ENCODE measurements at regions not wholly inside any gene's neighbourhood (a gene's known extent, or its start where the extent isn't known, plus 50 kb on each side); places are given as distances from the start of the nearest gene placed in this dataset.

GRCh38 chr13:85543144-85543543 lies 256.1 kb downstream of the SLITRK6 start:
- DNase-seq (ENCODE audit: low read depth, low spot score) = no peak

GRCh38 chr13:85541476-85541875 lies 257.7 kb downstream of the SLITRK6 start:
- DNase-seq (ENCODE audit: low read depth, low spot score) = no peak

- DNase-seq (ENCODE audit: low read depth, low spot score) = no peak
Measured at GRCh38 chr13:85538957-85539356, 260.3 kb downstream of the SLITRK6 start.

- DNase-seq (ENCODE audit: low read depth, low spot score) = no peak
Measured at GRCh38 chr13:85537601-85538000, 261.6 kb downstream of the SLITRK6 start.

DNA sequence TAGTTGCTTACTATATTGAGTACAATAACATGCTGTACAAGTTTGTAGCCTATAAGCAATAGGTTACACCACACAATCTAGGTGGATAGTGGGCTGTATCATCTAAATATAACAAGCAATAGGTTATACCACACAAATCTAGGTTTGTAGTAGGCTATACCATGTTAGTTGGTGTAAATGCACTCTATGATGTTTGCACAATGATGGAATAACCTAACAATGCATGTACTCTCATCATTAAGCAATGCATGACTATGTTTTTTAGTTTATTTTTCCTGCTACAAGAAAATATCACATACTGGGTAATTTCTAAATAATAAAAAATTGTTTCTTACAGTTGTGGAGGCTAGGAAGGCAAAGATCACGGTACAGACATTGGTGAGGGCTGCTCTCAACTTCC lies 262.5 kb downstream of the SLITRK6 start:
- no peak for DNase-seq (ENCODE audit: low read depth, low spot score)

GRCh38 chr13:85535316-85536084 lies 263.7 kb downstream of the SLITRK6 start:
- DNase-seq (ENCODE audit: low read depth, low spot score) = no peak

DNA sequence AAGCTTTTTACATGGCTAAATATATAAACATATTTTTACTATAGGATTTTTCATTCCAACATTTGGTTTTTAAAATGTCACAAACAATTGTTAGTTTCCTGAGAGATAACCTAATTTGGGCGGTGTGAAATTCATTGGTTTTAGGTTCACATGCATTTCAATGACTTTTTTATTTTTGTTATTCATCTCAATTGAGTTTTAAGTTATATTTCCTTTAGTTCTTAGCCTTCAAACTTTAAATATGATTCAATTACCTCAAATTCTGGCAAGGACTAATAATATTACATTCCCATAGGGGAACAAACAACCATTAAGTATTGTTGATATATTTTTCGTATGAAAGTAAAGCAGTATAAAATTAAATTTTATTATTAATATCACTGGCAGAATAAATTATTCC lies 265.3 kb downstream of the SLITRK6 start:
- DNase-seq (ENCODE audit: low read depth, low spot score) = no peak

- peak; percentile 41 for DNase-seq (ENCODE audit: low read depth, low spot score)
Measured at GRCh38 chr13:85529218-85529594, 270.0 kb downstream of the SLITRK6 start.

GRCh38 chr13:85528491-85529217 lies 270.6 kb downstream of the SLITRK6 start:
- DNase-seq (ENCODE audit: low read depth, low spot score) = peak; percentile 80

GRCh38 chr13:85527316-85527715 lies 271.9 kb downstream of the SLITRK6 start:
- no peak for DNase-seq (ENCODE audit: low read depth, low spot score)

DNA sequence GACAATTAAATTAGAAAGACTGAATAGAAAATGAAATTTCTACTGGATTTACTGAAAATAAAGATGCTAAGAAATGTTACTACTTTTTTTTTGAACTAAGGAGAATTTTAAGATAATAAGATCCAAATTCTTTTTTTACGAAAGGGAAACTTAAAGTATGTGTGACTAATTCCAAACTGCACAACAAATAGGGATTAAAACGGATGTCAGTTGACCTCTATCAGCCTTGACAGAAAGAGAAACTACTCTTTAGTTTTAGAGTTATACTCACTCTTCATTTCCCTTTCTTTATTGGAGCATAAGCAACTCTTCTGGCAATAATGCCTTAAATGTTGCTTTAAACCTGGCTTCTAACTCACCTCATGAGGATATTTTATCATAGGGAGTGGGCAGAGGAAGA lies 273.8 kb downstream of the SLITRK6 start:
- no peak for DNase-seq (ENCODE audit: low read depth, low spot score)

DNA sequence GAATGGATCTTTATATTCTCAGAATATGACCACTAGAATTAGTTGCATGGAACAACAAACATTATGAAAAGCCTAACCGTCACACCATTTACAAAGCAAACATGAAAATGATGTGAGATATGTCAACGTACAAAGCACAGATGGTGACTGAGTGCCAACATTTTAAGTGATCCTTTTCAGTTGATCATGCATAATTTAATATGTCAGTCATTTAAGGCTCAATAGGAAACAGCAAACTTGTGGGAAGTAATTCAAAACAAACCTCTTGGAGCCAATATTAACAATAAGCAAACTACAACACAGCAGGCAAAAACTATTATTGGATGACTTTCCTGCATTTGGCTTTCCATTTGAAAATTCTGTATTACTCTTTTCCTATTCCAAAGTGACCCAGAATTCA lies 277.6 kb downstream of the SLITRK6 start:
- DNase-seq (ENCODE audit: low read depth, low spot score) = no peak

DNA sequence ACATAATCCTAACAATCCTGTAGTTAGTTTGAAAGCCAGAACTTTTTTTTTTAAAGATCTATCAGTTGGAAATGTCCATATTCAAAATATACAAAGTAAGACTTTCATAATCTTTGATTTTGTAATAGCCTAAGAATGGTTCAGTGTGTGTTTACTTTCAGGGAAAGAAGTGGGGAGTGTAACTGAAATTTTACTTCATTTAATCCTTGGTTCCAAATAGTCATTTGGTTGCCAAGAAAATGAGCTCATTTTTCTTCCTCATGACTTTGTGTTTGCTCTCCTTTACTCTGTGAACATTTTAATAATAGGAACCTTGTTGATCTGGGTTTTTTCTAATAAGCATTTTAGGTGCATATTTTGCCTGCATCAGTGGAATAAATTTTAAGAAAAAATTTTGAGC lies 278.8 kb downstream of the SLITRK6 start:
- no peak for DNase-seq (ENCODE audit: low read depth, low spot score)

GRCh38 chr13:85519363-85519762 lies 279.9 kb downstream of the SLITRK6 start:
- no peak for DNase-seq (ENCODE audit: low read depth, low spot score)

GRCh38 chr13:85512421-85512820 lies 286.8 kb downstream of the SLITRK6 start:
- no peak for DNase-seq (ENCODE audit: low read depth, low spot score)

DNA sequence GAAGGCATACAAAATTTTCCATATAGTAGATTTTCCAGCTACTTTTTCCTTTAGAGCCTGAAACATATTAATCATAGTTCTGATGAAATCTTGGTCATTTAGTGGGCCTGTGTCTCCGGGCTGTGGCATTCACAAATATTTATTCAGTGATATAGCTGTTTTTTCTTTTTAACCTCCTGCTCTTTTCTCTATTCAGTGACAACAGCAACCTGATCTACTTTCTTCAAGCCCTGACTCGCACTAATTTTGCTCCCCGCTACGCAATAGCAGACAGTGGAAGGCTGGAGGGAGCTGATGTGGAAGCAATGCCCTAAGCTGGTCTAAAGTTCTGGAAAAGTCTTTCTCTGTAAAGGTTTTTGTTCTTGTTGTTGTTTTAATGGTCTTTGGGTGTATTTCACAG lies 289.7 kb downstream of the SLITRK6 start:
- no peak for DNase-seq (ENCODE audit: low read depth, low spot score)

- DNase-seq (ENCODE audit: low read depth, low spot score) = no peak
Measured at GRCh38 chr13:85508683-85509329, 290.4 kb downstream of the SLITRK6 start.

DNA sequence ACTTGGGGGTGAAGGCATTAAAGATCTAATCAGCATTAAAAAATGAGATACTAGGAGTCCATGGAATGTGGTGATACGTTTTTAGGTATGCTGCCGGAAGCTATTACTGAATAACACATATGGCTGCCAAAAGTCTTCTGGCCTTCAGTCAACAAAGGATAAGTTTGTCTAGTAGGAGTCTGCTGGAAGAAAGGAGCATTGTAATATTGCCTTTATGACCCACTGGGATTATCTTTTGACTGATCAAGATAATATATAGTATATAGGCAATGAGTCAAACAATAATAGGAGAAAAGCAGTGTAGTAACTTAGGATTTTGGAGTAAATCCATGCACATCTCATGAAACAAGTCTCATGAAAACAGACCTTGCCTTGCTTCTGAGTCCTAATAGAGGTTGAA lies 295.4 kb downstream of the SLITRK6 start:
- DNase-seq (ENCODE audit: low read depth, low spot score) = peak; percentile 57

DNA sequence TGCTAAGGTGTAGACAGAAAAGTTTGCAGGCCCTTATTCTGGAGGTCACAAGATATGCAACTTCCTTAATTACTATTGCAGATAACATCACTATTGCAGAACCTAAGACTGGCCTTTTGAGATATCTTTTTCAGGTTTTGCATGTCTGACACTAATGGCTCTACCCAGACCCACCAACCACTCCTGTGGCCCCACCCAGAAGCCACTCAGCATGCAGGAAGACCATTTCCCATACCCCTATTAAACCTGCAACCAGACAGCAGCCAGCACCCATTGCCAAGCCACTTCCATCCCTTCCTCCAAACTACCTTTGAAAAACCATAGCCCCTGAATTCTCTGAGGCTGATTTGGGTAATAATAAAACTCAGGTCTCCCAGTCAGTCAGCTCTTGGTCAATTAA lies 297.6 kb downstream of the SLITRK6 start:
- no peak for DNase-seq (ENCODE audit: low read depth, low spot score)

DNA sequence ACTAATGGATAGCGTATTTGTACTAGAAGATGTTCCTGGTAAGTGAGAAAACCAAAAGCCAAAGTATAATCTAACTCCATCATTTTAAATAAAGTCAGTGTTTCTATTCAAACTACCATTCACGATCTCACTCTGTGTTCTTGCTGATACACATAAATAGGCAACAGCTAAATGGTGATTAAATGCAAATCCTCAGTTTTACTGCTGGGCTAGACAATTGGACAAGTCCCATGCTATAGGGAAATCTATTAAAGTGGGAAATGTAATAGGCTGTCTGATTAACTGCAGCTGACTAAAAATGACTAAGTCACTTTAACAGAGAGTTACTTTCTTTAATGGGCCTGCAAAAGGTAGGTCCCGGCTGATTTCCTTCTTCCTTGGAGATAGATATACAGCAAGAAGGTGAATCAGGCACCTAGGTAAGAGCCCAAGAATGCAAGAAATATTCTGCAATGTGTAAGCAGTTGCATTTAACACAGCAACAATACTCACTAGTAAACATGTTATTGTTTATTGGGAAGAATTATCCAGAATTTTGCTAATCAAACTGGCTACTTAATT lies 298.4 kb downstream of the SLITRK6 start:
- no peak for DNase-seq (ENCODE audit: low read depth, low spot score)

- no peak for DNase-seq (ENCODE audit: low read depth, low spot score)
Measured at GRCh38 chr13:85498774-85499173, 300.4 kb downstream of the SLITRK6 start.

GRCh38 chr13:85497652-85498051 lies 301.6 kb downstream of the SLITRK6 start:
- peak; percentile 95 for DNase-seq (ENCODE audit: low read depth, low spot score)

Data from astrocyte of the hippocampus (primary cell).